Heart left ventricle (tissue), 16 donors: ENCODE measurements at regions not wholly inside any gene's neighbourhood (a gene's known extent, or its start where the extent isn't known, plus 50 kb on each side); places are given as distances from the start of the nearest gene placed in this dataset.

Source experiments
- ATAC-seq, 4 donors: fragments of 200-7000 bp; cut with Tn5 transposase; one replicate each; pipeline ENCODE4 v1.9.1; 2020 to 2022; ENCODE audit warnings: moderate library complexity in 4 of 4, mild to moderate bottlenecking in 3 of 4, moderate number of reproducible peaks in 1 of 4
- DNase-seq, 5 donors: peaks; one replicate each; pipeline ENCODE4 v3.0.0-alpha.2; 2020
- H3K27ac ChIP-seq, 12 donors: fragments of 200-600 bp; sonication (generic) in 4 of 12; one replicate each; pipeline versions ENCODE4 v1.5.0 to v1.8.0; 2016 to 2022; ENCODE audit warnings: mild to moderate bottlenecking in 2 of 12
- H3K27me3 ChIP-seq, 9 donors: fragments of 200-600 bp; sonication (generic) in 2 of 9; one replicate each; pipeline versions ENCODE4 v1.5.1 to v1.8.0; 2016 to 2022; ENCODE audit warnings: mild to moderate bottlenecking in 3 of 9
- H3K36me3 ChIP-seq, 9 donors: fragments of 200-600 bp; sonication (generic) in 2 of 9; one replicate each; pipeline versions ENCODE4 v1.5.0 to v1.8.0; 2018 to 2022; ENCODE audit warnings: mild to moderate bottlenecking in 2 of 9
- H3K4me1 ChIP-seq, 12 donors: fragments of 200-600 bp; sonication (generic) in 4 of 12; one replicate each; pipeline versions ENCODE4 v1.5.0 to v1.8.0; 2016 to 2022; ENCODE audit warnings: mild to moderate bottlenecking in 3 of 12
- H3K4me3 ChIP-seq, 12 donors: fragments of 200-600 bp; sonication (generic) in 4 of 12; one replicate each; pipeline versions ENCODE4 v1.5.0 to v1.8.0; 2017 to 2022; ENCODE audit warnings: mild to moderate bottlenecking in 9 of 12, moderate library complexity in 4 of 12
- H3K9me3 ChIP-seq, 12 donors: fragments of 200-600 bp; sonication (generic) in 4 of 12; one replicate each; pipeline versions ENCODE4 v1.5.0 to v1.8.0; 2016 to 2022; ENCODE audit warnings: mild to moderate bottlenecking in 1 of 12
- POLR2A ChIP-seq, 2 donors: fragments of 450-650 bp; IDR thresholded peaks; one replicate each; pipeline ENCODE4 v1.6.1; 2017; ENCODE audit warnings: antibody characterized with exemption in 2 of 2, mild to moderate bottlenecking in 2 of 2, moderate library complexity in 2 of 2
- WGBS, 4 donors: extraction: QIAGEN DNeasy Blood & Tissue Kit in 2 of 4; methylation state at CpG; one replicate each; pipeline versions ENCODE4 v1.1.5 to v1.1.7; 2013 to 2018; 5-methylcytosine and 5-hydroxymethylcytosine counted together
- intact Hi-C, 10 donors: fragments of 100-400 bp; cut with DNase I; formaldehyde crosslinking; loops; one replicate each; pipeline versions ENCODE4 v1.11.1 to v1.14.2; 2022
- TF ChIP-seq, protein P1 (sequence below), 12 donors: fragments of 200-600 bp; sonication (generic) in 4 of 12; IDR thresholded peaks; one replicate each; pipeline versions ENCODE4 v1.5.0 to v1.8.0; 2018 to 2022; ENCODE audit warnings: antibody characterized with exemption in 12 of 12, mild to moderate bottlenecking in 5 of 12
- donor health status: ischemic (EF 13 %, LVEDD 7.1; RV severe dilation, severe dysfunction).
- donor health status: healthy with polysubstance abuse.
- donor health status: DM: no; HTN: yes; CAD: no.
- donor health status: DM: no; HTN: no; CAD: no.
- donor health status: ischemic (EF 25% LVEDD 6.9; RV normal size, moderate dysfunction).
- donor health status: ischemic (EF 25% LVEDD 5.7; RV mildly dilated, moderate dysfunction).
- donor health status: healthy.
- donor health status: DM: yes; HTN: yes; CAD: no.
- donor health status: ischemic (EF 35%, LVEDD 5.7; RV mildly dilated, moderate dysfunction).
- donor health status: nonischemic (EF 11% LVEDD 7.7; RV severe dilation, severe dysfunction).
- donor health status: DM: yes; HTN: yes; CAD: no.
- donor health status: PGD.
- donor health status: ischemic (EF 29% LVEDD 5.4; RV normal size, mild dysfunction).
- donor health status: nonischemic (EF 23%, LVEDD 6.1; RV moderate dilation, normal function).

DNA sequence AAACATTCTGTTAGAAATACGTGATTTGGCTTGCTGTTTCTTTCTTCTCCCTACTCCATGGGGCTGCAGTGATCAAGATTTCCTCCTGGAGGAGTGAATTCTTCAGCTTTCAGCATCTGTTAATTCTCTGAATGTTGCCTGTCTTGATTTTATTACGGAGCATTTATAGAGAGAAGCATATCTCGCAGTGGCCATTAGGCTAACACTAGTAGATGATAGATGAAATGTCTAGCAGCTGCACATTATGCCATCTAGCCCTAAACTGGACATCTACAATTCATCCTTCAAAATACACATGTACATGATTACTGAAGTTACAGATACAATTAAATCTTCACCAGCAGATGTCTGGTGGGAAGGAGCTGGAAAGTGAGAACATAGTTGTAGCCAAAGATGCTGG, 769.8 kb upstream of the NECTIN3 start:
- no peak for DNase-seq
- no peaks in the 10 kb centered on the region for H3K27me3 ChIP-seq
- TF ChIP-seq, protein P1, sequence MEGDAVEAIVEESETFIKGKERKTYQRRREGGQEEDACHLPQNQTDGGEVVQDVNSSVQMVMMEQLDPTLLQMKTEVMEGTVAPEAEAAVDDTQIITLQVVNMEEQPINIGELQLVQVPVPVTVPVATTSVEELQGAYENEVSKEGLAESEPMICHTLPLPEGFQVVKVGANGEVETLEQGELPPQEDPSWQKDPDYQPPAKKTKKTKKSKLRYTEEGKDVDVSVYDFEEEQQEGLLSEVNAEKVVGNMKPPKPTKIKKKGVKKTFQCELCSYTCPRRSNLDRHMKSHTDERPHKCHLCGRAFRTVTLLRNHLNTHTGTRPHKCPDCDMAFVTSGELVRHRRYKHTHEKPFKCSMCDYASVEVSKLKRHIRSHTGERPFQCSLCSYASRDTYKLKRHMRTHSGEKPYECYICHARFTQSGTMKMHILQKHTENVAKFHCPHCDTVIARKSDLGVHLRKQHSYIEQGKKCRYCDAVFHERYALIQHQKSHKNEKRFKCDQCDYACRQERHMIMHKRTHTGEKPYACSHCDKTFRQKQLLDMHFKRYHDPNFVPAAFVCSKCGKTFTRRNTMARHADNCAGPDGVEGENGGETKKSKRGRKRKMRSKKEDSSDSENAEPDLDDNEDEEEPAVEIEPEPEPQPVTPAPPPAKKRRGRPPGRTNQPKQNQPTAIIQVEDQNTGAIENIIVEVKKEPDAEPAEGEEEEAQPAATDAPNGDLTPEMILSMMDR (IDR thresholded peaks at IDR 0.05), result no peak
- TF ChIP-seq POLR2A (IDR thresholded peaks at IDR 0.05), result no peak
- H3K9me3 ChIP-seq, result peaks cover 0 to 3% (median 0%) of the 10 kb centered on the region in 12 donors
- intact Hi-C loops, result no loop called here
- no peak overlapping the region for H3K27ac ChIP-seq
- ATAC-seq, result no peak
- no peaks in the 10 kb centered on the region for H3K36me3 ChIP-seq
- no peak overlapping the region for H3K4me3 ChIP-seq
- no peaks in the 10 kb centered on the region for H3K4me1 ChIP-seq
- 65 to 71% (median 67%) methylated on average over 3 of the region's 3 CpGs for WGBS, 4 donors

DNA sequence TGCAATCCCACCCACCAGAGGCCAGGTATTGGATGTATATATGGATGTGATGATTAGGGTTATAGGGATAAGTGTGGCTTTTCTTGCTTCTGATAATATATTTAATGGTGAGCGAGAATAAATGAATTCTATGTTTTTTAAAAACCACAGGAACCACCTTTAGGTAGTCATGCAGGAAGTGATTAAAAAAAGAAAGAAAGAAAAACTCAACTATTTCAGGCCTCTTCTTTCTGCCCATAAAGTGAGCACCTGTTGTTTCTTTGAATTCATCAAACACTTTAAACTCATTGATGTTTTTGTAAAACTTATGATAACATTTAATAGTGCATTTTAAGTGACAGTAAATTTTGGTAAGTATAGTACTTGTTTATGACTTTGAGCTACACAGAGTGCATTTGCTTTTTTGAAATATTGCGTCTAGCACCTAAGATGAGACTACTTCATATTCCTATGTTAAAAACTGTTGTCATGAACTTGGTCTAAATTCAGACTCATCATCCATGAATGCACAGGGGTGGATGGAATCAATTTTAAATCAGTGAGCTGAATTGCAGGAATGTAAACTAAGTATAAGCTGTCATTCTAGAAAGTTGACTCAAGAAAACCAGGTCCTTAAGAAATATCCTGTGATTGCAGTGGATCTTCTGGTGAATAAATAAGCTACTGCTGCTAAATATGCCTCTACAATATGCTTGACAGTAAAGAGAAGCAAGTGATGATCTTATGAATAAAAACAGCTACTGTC, 764.4 kb upstream of the NECTIN3 start:
- WGBS, 4 donors, result 86 to 90% (median 88%) methylated on average over 2 of the region's 2 CpGs
- intact Hi-C loops, result no loop called here
- H3K27ac ChIP-seq, result no peak overlapping the region
- H3K9me3 ChIP-seq, result no peaks in the 10 kb centered on the region
- no peaks in the 10 kb centered on the region for H3K4me1 ChIP-seq
- H3K4me3 ChIP-seq, result no peak overlapping the region
- no peak for DNase-seq
- H3K36me3 ChIP-seq, result no peaks in the 10 kb centered on the region
- TF ChIP-seq, protein P1 (IDR thresholded peaks at IDR 0.05), result no peak
- no peak for TF ChIP-seq POLR2A (IDR thresholded peaks at IDR 0.05)
- ATAC-seq, result no peak
- H3K27me3 ChIP-seq, result no peaks in the 10 kb centered on the region

DNA sequence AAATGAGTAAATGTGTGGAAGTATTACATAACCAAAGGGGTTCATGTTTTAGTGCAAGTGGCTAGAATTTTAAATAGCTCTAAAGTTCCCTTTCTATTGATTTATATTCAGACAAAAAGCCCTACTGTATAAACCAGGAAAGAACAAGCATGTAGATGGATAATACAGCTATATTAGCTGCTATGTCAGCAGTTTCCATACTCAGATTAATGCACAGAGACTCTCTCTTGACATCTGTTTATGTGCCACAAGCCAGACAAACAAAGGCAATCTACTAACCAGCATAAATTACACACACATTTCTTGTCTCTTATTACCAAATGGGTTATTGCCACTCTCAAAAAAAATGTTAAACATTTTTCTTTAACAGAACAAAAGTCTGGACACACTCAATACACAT, 760.1 kb upstream of the NECTIN3 start:
- Histone ChIP-seq H3K27me3 (peaks cover 0 to 3% (median 0%) of the 10 kb centered on the region in 9 donors), H3K27ac (no peak overlapping the region), H3K4me1 (peaks cover 0 to 3% (median 0%) of the 10 kb centered on the region in 12 donors), H3K4me3 (no peak overlapping the region), H3K36me3 (no peaks in the 10 kb centered on the region), H3K9me3 (no peaks in the 10 kb centered on the region)
- no peak for ATAC-seq
- intact Hi-C loops, result loop anchor here in 8 of 10 donors (5.0 to 10.0 kb wide), 3 partner anchors 577 to 779 kb away; no protein-coding TSS in a partner anchor
- DNase-seq, result no peak
- TF ChIP-seq, protein P1 (IDR thresholded peaks at IDR 0.05), result no peak
- no peak for TF ChIP-seq POLR2A (IDR thresholded peaks at IDR 0.05)

GRCh38 chr3:110314512-110315114, 757.0 kb upstream of the NECTIN3 start:
- Histone ChIP-seq H3K36me3 (no peaks in the 10 kb centered on the region), H3K4me1 (peaks cover 0 to 3% (median 0%) of the 10 kb centered on the region in 12 donors), H3K4me3 (no peak overlapping the region), H3K27me3 (peaks cover 0 to 3% (median 0%) of the 10 kb centered on the region in 9 donors), H3K27ac (no peak overlapping the region), H3K9me3 (no peaks in the 10 kb centered on the region)
- 30 to 39% (median 32%) methylated on average over 7 of the region's 7 CpGs for WGBS, 4 donors
- DNase-seq, result peak in 3 of 5 donors; percentile 20 to 37 (median 29)
- ATAC-seq, result peak in 3 of 4 donors; percentile 53 to 65 (median 53)
- intact Hi-C loops, result loop anchor here in 9 of 10 donors (1.0 to 10.0 kb wide), 4 partner anchors 580 to 782 kb away; no protein-coding TSS in a partner anchor
- no peak for TF ChIP-seq POLR2A (IDR thresholded peaks at IDR 0.05)
- TF ChIP-seq, protein P1 (IDR thresholded peaks at IDR 0.05), result peak; percentile 56 to 79 (median 71)
